NCI-H146 (cell line): ENCODE measurements at regions not wholly inside any gene's neighbourhood (a gene's known extent, or its start where the extent isn't known, plus 50 kb on each side); places are given as distances from the start of the nearest gene placed in this dataset.
A peak's percentile ranks its signal among the peaks of the same experiment; 100 is the strongest.
"Not testable (repeated sequence)": the region's sequence is repeated elsewhere in the genome, so short reads cannot be mapped to it uniquely, and the experiment has no call there.

ENCODE experiments used
- DNase-seq: peaks from one replicate; lab custom pipeline; 2025; lab: John Stamatoyannopoulos, UW

DNA sequence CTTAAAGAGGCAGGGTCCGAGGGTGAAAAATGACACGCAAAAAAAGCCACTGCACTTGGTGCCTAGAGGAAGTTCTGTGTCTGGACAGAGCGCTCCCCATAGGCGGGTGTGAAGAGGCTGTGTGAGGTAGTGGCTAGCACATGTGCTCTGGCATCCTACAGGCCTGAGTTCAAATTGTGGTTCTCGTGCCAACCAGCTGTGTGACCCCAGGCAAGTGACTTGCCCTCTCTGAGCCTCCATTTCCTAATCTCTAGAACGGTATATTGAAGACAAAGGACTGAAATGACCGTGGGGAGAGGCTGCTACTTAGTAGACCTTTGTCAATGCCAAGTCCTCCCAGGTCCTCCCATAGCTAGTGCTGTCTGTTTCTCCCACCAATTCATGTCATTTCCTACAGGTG lies 79.1 kb upstream of the MYL10 start:
- no peak for DNase-seq

DNA sequence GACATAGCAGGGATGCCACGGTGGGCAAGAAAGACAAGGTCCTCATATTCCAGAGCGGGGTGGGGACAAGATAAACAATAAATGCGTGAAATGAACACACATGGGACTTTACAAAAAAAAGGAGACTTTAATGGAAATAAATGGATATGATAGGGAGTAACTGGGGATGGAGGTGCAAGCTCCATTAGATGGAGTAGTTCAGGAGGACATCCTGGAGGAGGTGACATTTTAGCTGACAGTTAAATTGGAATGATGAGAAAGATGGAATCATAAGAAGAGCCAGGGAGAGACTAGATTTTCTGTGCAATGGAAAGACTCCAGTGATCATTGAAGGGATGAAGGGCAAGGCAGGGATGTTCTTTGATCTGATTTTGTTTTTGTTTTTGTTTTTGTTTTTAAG lies 83.6 kb upstream of the MYL10 start:
- DNase-seq: no peak

DNA sequence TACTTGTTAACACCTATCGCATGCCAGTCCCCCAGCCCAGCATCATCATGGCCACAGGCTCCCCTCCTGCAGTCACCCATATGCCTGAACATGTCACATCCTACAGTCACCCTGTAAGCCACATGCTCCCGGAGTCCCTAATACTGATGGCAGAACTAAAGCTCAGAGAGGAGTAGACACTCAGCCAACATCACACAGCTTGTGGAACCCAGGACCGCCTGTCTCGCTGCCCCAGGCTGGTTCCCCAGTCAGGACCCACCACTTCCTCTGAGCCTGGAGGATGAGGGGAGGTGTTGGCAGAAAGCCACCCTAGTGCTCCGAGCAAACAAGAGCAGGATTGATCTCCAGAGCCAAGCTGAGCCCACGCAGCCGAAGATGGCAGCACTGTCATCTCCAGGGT lies 85.0 kb upstream of the MYL10 start:
- no peak for DNase-seq

DNA sequence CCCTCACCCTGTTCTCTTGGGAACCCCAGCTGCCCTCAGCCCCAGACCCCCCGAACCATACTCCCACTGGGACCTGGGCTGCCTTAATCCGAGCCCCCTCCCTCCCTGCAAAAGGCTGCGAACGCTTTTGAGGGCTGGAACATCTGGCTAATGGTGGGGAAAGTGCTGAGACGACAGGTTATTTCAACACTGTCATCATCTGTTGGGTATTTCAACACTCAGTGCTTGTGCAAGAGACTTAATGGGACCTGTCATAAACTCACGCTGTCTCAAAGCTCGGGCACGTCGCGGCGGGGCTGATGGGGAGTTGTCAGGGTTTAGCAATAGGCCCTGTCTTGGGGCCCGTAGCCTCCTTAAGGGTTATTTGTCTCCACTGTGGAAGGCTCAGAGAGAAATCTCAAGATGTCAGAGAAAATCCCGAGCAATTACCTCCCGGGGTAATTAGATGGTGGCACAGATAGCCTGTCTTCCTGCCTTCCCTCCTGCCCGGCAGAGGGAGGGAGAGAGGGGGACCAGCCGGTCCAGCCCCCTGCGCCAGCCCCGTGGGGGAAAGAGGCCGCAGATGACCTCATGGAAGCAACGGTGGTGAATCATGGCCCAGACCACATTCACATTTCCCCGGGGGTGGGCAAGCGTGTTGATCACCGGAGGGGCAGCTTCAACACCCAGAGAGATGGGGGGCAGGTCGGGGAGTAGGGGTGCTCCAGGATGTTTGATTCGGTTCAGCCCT lies 88.7 kb upstream of the MYL10 start:
- no peak for DNase-seq

DNA sequence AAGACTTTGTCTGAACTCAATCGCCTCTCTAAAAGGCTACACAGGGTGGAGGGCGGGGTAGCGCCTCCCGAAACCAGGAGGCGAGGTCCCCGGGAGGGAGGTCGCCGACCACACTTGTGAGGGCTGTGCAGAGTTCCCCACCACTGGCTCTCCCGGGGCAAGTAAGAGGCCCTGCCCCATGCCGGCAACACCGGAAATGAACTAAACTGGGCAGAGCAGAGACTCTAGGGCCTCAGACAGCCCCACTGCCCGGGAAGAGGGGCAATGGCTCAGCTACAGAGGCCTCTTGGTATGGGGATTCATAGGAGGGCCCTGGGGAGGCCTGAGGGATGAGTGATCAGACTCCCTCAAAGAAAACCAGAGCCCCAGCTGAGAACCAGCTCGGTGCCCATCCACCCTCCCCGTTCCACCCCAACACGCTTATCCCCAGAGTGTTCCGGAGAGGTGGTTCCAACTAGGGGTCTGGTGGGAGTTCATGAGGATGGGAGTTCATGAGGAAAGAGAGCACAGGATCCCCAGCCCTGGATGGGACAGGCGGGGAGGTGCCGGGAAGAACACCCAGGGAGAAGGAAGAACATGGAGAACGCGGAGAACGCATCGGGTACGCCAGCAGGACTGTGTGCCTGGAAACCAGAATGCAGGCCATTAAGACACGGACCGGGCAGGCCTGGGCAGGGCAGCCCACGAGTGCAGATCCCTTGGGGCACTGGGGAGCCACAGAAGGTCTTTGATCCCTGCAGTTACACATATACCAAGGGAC lies 89.4 kb upstream of the MYL10 start:
- no peak for DNase-seq

DNA sequence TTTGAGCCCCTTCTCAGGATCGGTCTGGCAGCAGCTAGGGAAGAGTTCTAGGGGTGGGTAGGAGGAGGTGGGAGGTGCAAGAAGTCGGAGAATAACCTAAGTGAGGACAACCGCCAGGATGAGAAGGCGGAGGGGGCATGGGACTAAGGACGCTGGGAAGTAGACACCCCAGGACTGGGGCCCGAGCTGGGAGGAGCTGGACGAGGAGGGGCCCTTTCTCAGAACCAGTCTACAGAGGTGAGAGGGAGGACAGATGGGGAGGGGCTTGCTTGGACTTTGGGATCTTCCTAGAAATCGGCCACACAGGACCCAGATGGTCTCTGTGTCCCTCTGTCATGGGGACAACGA lies 90.0 kb upstream of the MYL10 start:
- DNase-seq: no peak

DNA sequence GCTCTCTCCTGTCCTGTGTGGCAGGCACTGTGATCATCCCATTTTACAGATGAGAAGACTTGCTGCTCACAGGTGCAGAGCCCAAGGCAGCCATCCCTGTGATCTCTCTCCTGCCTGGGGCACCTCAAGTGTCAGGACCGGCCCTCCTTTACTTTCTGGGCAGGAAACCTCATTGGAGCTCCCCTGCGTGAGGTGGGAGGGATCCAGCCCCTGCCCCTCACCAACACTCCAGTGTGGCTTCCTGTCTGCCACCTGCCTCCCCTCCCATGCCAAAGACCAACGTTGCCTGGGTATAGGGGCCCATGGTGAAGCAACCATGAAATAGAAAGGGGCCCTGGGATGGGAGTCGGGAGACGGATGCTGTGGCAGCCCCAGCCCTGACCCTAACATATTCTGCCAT lies 91.2 kb upstream of the MYL10 start:
- no peak for DNase-seq

DNA sequence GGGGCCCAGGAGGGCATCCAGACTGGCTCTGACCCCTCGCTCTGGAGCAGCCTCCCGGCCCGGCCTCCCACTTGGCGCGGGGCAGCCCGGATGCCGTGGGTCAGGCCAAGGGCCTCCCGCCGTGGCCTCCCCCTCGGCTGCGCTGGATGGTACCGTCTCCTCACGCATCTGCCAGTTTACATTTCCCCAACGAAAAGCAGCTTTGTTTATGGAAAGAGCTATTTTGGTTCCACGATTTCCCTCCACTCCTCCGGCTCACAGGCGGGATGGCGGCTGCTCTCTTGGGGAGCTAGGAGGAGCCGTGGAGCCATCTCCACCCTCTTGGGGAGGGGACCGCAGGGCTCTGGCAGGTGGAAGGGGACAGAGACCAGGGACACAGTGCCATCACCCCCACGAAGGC lies 93.2 kb upstream of the MYL10 start:
- no peak for DNase-seq

DNA sequence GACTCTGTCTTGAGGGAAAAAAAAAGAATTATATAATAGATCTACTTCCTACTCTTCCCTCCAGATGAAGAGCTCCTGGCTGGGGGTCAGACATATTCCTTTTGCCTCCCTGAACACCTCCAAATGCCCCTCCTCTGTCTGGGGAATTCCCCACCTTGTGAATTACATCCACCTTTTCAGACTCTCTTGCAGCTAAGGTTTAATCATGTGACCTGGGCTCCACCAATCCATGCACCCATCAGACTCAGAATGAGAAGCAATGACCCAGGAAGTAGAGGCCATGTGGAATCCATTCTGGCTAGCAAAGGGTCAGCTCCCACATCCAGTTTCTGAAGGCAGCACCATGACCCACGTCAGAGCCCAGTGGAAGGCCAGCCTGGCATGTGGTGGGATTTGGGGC lies 93.6 kb upstream of the CUX1 start:
- no peak for DNase-seq

DNA sequence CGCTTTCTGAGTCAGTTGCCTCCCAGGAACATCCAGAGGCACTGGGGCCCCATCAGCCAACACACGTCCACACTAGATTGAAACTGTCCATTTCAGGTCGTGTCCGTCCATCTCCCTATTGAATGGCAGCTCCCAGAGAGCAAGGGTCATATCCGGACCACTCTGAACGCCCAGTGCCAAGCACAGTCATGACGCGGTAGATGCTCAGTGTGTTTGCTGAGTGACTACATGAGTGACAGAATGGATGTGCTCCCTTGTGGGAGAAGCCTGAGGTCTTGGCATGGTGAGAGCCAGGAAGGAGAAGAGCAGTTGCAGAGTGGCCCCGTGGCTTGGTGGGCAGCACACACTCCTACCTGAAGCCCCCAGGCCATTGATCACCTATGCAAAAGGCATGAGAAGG lies 92.5 kb upstream of the CUX1 start:
- DNase-seq: no peak

DNA sequence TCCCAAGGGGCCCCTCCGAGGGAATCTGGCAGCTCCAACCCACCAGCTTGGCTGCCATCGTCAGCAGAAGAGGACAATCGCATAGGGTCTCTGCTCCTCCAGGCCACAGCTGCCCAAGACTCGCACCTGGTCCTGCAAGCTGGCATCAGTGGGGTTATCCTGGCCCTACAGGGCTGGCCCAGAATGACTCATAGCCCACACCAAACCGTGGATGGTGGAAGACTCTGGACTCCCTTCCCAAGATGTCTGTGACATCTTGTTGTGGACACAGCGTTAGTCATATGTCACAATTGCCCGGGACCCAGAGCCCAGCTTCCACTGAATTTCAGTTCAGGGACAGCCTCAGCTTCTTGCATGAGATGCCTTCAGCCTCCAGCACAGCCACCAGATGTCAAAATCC lies 91.5 kb upstream of the CUX1 start:
- DNase-seq: no peak

DNA sequence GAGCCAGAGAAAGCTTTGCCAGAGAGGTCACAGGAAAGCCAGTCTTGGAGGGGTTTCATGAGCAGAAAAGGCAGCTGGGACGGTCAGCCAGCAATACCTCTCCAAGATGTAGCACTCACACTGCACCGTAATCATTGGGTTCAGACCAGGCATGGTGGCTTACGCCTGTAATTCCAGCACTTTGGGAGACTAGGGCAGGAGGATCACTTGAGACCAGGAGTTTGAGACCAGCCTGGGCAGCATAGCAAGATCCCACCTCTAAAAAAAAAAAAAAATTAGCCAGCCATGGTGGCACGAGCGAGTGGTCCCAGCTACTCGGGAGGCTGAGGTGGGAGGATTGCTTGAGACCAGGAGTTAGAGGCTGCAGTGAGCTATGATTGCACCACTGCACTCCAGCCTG lies 90.2 kb upstream of the CUX1 start:
- no peak for DNase-seq

DNA sequence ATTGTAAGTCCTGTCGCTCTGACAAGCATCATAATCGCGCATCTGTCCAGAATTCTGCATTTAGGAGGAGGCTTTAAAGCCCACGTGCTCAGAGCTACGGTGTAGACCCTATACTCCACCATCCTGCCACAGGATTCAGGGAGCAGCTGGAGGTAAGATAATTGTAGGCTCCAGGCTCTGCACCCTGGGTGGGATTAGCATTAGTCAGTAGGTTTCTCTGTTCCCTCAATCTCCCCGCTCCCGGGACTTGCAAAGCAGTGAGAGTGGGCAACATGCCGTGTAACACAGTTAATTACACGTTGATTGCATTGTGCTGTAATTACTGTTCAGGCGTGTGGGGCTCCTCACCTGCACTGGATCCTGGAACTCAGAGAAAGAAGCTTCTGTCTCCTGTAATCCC lies 89.3 kb upstream of the CUX1 start:
- DNase-seq: peak; percentile 90

DNA sequence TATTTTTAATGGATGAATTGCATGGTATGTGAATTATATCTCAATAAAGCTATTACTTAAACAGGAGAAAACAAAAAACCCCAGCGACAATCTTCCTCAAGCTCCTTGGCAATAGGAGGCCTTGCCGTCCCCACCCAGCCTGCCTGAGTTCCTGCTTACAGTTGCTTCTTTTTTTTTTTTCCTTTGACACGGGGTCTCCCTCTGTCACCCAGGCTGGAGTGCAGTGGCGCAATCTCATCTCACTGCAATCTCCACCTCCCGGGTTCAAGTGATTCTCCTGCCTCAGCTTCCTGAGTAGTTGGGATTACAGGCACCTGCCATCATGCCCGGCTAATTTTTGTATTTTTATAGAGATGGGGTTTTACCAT lies 88.6 kb upstream of the CUX1 start:
- DNase-seq: not testable (repeated sequence)

DNA sequence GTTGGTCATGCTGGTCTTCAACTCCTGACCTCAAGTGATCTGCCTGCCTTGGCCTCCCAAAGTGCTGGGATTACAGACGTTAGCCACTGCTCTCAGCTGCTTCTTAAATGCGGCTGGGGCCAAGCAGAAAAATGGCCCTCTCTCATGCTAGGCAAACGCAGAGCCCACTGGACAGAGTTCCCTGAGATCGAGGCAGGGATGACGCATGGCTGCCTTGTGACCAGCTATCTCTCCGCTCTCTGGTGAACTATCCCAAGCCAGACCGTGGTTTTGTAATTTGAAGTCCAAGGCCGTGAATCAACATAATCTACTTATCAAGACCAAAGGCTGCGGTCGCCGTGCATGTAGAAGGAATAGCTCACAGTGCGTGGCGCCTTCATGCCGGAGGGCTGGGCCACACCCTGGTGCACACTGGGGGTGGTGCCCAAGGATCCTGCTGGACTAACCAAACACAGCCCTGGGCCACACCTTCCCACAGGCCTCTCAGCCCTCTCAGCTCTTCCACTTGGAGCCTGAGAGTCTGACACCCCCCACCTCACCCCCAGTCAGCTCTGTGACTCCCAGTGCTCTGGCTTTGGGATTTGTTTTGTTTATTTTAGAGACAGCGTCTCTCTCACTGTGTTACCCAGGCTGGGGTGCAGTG lies 88.1 kb upstream of the CUX1 start:
- DNase-seq: no peak

DNA sequence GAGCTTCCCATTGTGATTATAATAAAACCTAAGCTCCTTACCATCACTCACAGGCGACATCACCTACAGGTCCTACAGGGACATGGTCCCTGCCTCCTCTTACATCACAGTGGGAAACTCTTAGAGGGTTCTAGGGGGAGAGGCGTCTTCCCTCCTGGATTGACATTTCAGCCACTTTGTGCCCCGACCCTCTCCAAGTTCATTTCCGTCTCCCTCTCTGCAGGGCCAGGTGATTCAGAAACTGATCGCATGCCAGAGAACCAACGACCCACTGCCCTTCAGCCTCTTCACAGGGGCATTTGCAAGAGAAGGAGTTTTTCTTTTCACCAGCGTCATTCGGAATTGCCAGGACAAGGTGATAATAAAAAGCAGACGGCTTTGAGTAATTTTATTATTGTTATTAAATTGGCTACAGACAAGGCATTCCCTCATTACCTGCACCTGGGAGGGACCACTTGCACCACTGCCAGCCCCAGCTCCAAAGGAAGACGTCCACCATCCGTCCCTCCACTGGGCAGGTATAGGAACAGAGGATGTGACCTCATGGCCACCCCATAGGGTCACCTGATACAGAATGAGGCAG lies 85.8 kb upstream of the CUX1 start:
- DNase-seq: no peak

DNA sequence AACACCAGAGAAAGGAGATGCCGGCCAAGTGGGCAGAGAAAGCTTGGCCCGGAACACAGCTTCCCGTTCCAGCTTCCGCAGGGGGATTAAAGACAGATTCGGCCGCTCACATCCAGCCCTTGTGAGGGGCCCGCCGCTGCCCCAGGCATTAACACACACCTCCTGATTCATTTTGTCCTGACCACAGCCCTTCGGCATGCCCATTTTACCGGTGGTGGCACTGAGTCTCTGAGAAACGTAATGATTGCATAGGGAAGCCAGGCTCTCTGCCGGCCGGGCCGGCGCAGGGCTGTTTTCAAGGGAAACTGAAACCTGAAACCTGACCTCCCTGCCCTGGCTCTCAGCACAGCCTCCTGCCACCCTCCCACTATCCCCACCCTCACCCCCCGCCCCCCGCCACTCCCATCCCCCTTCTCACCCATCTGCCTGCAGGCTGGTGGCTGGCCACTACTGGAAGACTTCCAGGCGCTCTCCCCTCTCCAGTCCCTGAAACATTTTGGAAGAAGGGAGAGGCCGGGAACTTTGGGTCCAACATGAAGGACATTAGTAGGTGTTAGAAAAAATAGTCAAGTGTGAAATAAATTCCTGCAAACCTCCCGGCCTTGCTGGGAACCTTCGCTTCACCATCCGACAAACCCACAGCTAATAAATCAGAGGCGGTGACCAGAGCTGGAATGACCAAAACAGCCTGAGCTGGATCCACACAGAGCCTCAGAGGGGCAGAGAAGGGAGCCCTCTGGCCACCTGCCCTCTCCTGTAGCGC lies 83.5 kb upstream of the CUX1 start:
- peak; percentile 63 for DNase-seq

DNA sequence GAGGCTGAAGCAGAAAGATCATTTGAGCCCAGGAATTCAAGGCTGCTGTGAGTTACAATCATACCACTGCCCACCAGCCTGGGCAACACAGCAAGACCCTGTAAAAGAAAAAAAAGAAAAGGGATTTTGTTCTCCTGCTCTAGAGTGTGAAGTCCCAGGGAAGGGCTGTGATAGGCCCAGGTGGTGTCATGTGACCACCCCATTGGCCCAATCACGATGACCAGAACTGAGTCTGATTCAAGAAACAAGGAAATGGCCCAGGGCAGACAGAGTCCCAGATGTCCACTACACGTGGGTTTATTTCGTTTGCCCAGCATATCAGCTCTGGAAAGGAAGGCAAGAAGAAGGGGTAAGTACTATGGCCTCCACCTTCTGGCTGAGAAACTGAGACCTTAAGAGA lies 81.3 kb upstream of the CUX1 start:
- DNase-seq: no peak

DNA sequence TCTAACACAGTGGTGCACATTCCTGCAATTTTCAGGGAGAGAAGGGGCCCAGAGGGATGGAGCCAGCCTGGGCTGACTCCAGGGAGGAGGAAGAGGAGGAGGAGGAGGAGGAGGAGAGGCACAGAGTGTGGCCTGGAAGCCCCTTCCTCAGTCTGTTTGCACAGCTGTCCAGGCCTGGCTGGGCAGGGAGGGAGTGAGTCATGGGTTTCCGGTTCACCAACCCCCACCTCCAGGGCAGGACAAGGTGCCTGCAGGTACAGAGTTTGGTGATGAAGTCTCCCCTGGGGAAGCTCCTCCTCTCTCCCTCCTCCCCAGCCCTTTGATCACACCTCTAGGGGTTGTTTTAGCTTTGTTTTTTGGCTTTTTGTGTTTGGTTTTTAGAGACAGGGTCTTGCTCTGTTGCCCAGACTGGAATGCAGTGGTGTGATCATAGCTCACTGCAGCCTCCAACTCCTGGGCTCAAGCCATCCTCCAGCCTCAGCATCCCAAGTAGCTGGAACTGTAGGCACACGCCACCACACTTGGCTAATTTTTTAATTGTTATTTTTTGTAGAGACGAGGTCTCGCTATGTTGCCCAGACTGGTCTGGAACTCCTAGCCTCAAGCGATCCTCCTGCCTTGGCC lies 77.5 kb upstream of the CUX1 start:
- DNase-seq: peak; percentile 80

DNA sequence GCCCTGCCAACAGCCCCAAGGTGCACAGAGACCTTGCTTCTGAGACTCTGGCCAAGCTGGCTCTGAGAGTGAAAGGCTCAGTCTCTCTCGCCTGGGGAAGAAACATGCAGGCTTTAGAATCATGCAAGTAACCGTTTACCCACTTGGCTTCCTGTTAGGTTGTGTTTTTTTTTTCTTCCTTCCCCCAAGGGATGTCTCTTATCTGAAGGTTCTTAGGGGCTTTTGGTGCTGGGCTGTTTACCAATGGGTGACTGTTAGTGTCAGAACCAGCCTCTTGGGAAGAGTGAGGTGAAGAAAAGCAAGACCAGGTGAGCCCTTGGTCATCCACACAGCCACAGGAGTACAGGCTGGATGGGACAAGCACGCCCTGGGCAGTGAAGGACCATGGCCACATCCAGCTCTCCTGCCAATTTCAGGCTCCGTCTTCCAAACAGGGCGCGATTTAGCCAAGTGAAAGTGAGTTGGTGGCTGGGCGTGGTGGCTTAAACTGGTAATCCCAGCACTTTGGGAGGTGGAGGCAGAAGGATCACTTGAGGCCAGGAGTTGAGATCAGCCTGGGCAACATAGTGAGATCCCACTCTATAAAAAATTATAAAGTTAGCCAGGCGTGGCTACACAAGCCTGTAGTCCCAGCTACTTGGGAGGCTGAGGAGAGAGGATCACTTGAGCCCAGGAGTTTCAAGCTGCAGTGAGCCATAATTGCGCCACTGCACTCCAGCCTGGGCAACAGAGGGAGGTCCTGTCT lies 76.3 kb upstream of the CUX1 start:
- DNase-seq: no peak
